ENCODE measurements at regions not wholly inside any gene's neighbourhood (a gene's known extent, or its start where the extent isn't known, plus 50 kb on each side); places are given as distances from the start of the nearest gene placed in this dataset.
"Not testable (repeated sequence)": the region's sequence is repeated elsewhere in the genome, so short reads cannot be mapped to it uniquely, and the experiment has no call there.

DNA sequence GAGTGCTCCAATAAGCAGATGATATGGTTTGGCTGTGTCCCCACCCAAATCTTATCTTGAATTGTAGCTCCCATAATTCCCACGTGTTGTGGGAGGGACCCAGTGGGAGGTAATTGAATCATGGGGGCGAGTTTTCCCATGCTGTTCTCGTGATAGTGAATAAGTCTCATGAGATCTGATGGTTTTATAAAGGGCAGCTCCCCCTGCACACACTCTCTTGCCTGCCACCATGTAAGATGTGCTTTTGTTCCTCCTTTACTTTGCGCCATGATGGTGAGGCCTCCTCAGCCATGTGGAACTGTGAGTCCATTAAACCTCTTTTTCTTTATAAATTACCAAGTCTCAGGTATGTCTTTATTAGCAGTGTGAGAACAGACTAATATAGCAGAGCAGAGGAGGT, 142.5 kb downstream of the ADSS2 start:
- TF ChIP-seq, protein P1, sequence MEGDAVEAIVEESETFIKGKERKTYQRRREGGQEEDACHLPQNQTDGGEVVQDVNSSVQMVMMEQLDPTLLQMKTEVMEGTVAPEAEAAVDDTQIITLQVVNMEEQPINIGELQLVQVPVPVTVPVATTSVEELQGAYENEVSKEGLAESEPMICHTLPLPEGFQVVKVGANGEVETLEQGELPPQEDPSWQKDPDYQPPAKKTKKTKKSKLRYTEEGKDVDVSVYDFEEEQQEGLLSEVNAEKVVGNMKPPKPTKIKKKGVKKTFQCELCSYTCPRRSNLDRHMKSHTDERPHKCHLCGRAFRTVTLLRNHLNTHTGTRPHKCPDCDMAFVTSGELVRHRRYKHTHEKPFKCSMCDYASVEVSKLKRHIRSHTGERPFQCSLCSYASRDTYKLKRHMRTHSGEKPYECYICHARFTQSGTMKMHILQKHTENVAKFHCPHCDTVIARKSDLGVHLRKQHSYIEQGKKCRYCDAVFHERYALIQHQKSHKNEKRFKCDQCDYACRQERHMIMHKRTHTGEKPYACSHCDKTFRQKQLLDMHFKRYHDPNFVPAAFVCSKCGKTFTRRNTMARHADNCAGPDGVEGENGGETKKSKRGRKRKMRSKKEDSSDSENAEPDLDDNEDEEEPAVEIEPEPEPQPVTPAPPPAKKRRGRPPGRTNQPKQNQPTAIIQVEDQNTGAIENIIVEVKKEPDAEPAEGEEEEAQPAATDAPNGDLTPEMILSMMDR (conservative IDR thresholded peaks at IDR 0.05 in 1 of 2, IDR thresholded peaks at IDR 0.05 in 1 of 2; ENCODE audit: extremely low read depth in 1 of 2, insufficient read depth in 1 of 2, low read depth in 1 of 2, low read length in 2 of 2): not testable (repeated sequence)
- not testable (repeated sequence) for TF ChIP-seq EZH2 (IDR thresholded peaks at IDR 0.05; ENCODE audit: borderline replicate concordance, low read length)

Measured in mammary epithelial cell (primary cell).